HL-60 (cell line): ENCODE measurements at regions not wholly inside any gene's neighbourhood (a gene's known extent, or its start where the extent isn't known, plus 50 kb on each side); places are given as distances from the start of the nearest gene placed in this dataset.

Source experiments
- DNase-seq, 2 experiments: peaks; one replicate each; pipeline ENCODE4 v3.0.0-alpha.2; 2010 to 2020; ENCODE audit warnings: low read depth in 1 of 2, low spot score in 1 of 2
- H3K27ac ChIP-seq: fragments of 250-450 bp; sonication (Bioruptor Pico); replicated peaks from 2 replicates; pipeline ENCODE4 v1.5.1; 2020; ENCODE audit warnings: mild to moderate bottlenecking, moderate library complexity
- H3K27me3 ChIP-seq: fragments of 250-450 bp; sonication (Bioruptor Pico); 2 replicates; pipeline ENCODE4 v1.5.1; 2021; ENCODE audit warnings: mild to moderate bottlenecking, moderate library complexity; ENCODE audit not compliant: insufficient read depth, poor library complexity, severe bottlenecking
- H3K4me3 ChIP-seq: replicated peaks from 2 replicates; pipeline ENCODE4 v1.5.1; 2011; ENCODE audit warnings: mild to moderate bottlenecking, control low read depth, low read length; ENCODE audit not compliant: insufficient read depth
- GABPA ChIP-seq: IDR thresholded peaks from 2 replicates; pipeline ENCODE4 v1.6.1; 2012; ENCODE audit warnings: low read depth
- POLR2AphosphoS5 ChIP-seq: IDR thresholded peaks from 2 replicates; pipeline ENCODE4 v1.6.1; 2012; ENCODE audit warnings: low read depth
- SPI1 ChIP-seq: IDR thresholded peaks from 2 replicates; pipeline ENCODE4 v1.6.1; 2012; ENCODE audit warnings: low read depth, mild to moderate bottlenecking, borderline replicate concordance
- TF ChIP-seq, protein P1 (sequence below): IDR thresholded peaks from one replicate; pipeline ENCODE4 v1.5.1; 2011; ENCODE audit warnings: low read length, control low read depth, inconsistent platforms; ENCODE audit not compliant: insufficient read depth
- TF ChIP-seq, protein P2 (sequence below): IDR thresholded peaks from 2 replicates; pipeline ENCODE4 v1.6.1; 2012; ENCODE audit warnings: low read depth; ENCODE audit not compliant: insufficient replicate concordance

DNA sequence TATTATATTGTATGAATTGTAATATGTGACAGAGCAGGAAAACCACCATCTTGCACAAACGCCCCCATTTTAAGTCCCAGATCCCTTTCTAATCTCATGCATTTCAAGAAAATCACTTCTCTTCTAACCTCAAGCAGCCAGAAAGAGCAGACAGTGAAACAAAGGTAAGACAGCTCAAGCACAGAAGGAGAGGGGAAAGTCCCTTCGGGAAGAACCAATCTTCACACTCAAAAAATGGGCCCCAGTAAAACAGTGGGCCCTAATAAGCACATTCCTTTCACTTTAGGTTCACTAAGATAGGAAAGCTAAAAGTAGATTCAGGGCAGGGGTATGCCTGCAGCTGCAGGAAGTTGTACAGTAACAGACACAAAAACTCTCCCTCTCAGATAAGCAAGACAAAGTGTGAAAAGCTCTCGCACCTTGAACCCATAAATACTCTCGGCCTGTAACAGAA lies 1268.7 kb downstream of the SI start:
- H3K4me3 ChIP-seq, result no peak overlapping the region
- DNase-seq, result no peak
- H3K27ac ChIP-seq, result no peak overlapping the region
- H3K27me3 ChIP-seq, result no peaks in the 10 kb centered on the region
- TF ChIP-seq, protein P1, sequence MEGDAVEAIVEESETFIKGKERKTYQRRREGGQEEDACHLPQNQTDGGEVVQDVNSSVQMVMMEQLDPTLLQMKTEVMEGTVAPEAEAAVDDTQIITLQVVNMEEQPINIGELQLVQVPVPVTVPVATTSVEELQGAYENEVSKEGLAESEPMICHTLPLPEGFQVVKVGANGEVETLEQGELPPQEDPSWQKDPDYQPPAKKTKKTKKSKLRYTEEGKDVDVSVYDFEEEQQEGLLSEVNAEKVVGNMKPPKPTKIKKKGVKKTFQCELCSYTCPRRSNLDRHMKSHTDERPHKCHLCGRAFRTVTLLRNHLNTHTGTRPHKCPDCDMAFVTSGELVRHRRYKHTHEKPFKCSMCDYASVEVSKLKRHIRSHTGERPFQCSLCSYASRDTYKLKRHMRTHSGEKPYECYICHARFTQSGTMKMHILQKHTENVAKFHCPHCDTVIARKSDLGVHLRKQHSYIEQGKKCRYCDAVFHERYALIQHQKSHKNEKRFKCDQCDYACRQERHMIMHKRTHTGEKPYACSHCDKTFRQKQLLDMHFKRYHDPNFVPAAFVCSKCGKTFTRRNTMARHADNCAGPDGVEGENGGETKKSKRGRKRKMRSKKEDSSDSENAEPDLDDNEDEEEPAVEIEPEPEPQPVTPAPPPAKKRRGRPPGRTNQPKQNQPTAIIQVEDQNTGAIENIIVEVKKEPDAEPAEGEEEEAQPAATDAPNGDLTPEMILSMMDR, result no peak
- TF ChIP-seq, protein P2, sequence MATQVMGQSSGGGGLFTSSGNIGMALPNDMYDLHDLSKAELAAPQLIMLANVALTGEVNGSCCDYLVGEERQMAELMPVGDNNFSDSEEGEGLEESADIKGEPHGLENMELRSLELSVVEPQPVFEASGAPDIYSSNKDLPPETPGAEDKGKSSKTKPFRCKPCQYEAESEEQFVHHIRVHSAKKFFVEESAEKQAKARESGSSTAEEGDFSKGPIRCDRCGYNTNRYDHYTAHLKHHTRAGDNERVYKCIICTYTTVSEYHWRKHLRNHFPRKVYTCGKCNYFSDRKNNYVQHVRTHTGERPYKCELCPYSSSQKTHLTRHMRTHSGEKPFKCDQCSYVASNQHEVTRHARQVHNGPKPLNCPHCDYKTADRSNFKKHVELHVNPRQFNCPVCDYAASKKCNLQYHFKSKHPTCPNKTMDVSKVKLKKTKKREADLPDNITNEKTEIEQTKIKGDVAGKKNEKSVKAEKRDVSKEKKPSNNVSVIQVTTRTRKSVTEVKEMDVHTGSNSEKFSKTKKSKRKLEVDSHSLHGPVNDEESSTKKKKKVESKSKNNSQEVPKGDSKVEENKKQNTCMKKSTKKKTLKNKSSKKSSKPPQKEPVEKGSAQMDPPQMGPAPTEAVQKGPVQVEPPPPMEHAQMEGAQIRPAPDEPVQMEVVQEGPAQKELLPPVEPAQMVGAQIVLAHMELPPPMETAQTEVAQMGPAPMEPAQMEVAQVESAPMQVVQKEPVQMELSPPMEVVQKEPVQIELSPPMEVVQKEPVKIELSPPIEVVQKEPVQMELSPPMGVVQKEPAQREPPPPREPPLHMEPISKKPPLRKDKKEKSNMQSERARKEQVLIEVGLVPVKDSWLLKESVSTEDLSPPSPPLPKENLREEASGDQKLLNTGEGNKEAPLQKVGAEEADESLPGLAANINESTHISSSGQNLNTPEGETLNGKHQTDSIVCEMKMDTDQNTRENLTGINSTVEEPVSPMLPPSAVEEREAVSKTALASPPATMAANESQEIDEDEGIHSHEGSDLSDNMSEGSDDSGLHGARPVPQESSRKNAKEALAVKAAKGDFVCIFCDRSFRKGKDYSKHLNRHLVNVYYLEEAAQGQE, result no peak
- TF ChIP-seq POLR2AphosphoS5 (no peak), SPI1 (no peak), GABPA (no peak)

DNA sequence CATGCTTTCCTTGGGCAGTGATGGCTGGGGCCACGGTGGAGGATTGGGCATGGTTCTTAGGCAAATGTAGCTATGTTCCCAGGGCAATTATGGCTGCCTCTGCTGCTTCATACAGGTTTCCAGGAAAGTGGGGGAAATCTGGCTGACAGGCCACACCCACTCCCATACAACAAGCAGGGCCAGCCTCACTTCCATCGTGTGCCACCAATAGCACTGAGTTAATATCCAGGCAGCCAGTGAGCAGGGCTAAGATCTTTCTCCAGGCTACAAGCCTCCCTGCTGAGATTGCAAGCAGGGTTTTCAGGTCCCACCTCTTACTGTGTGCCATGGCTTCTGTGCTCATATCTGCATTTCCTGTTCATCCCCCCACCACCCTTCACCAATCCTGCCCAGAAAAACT lies 1291.9 kb downstream of the SI start:
- TF ChIP-seq SPI1, result no peak
- TF ChIP-seq, protein P1, result no peak
- TF ChIP-seq GABPA, result no peak
- TF ChIP-seq POLR2AphosphoS5, result no peak
- TF ChIP-seq, protein P2, result no peak
- no peak for DNase-seq
- H3K4me3 ChIP-seq, result no peak overlapping the region
- H3K27ac ChIP-seq, result no peak overlapping the region
- no peaks in the 10 kb centered on the region for H3K27me3 ChIP-seq

DNA sequence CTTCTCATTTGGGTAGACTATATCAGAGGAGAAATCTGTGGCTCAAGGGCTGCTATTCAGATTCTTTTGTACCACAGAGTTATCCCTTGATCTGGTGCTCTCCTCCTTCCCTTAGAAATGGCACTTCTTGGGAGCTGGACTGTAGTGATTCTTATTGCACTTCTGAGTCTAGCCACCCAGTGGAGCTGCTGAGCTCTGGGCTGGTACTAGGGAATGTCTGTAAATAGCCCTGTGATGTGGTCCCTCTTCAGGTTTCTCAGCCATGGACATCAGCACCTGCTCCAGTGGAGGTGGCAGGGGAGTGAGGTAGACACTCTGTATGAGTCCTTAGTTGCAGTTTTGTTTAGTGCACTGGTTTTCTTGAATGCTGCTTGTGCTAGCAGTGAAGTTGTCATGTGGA lies 1292.6 kb downstream of the SI start:
- Histone ChIP-seq H3K27me3 (no peaks in the 10 kb centered on the region), H3K4me3 (no peak overlapping the region), H3K27ac (no peak overlapping the region)
- DNase-seq, result no peak
- TF ChIP-seq SPI1, result no peak
- TF ChIP-seq, protein P2, result no peak
- TF ChIP-seq GABPA, result no peak
- no peak for TF ChIP-seq POLR2AphosphoS5
- TF ChIP-seq, protein P1, result no peak
